ENCODE measurements at regions not wholly inside any gene's neighbourhood (a gene's known extent, or its start where the extent isn't known, plus 50 kb on each side); places are given as distances from the start of the nearest gene placed in this dataset.
"Not testable (repeated sequence)": the region's sequence is repeated elsewhere in the genome, so short reads cannot be mapped to it uniquely, and the experiment has no call there.

DNA sequence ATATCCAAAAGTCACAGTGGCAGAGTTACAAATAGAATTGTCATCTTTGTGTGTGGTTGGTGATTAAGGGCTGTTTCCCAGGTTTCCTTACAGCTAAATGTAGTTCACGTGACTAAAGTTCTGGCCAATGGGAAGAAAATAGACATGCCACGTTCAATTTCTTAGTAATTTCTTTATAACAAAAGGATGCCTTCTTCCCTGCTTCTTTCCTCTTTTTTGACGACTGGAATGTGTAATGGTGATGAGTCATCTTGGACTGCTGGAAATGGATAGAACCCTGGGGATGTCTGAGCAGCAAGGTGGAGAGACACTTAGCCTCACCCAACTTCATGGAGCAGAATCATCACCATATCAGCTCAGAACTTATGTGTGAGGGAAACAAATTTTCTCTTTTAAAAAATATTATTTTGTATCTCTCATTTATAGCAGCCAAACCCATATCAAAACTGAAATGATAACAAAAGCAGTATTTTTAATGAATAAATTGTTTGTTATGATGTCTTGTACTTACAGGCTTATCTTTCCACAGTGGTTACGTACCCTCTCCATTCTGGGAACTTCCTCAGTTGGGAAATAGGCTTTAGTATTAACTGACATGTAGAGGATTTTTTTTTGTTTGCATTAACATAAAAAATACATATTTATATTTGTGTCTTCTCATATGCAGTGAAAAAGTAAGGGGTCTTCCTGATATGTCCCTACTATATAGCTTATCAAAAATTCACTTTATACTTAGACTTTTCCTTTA lies 91.1 kb upstream of the CDH2 start:
- TF ChIP-seq, protein P1, sequence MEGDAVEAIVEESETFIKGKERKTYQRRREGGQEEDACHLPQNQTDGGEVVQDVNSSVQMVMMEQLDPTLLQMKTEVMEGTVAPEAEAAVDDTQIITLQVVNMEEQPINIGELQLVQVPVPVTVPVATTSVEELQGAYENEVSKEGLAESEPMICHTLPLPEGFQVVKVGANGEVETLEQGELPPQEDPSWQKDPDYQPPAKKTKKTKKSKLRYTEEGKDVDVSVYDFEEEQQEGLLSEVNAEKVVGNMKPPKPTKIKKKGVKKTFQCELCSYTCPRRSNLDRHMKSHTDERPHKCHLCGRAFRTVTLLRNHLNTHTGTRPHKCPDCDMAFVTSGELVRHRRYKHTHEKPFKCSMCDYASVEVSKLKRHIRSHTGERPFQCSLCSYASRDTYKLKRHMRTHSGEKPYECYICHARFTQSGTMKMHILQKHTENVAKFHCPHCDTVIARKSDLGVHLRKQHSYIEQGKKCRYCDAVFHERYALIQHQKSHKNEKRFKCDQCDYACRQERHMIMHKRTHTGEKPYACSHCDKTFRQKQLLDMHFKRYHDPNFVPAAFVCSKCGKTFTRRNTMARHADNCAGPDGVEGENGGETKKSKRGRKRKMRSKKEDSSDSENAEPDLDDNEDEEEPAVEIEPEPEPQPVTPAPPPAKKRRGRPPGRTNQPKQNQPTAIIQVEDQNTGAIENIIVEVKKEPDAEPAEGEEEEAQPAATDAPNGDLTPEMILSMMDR (IDR thresholded peaks at IDR 0.05; ENCODE audit: unreplicated experiment) = no peak
- no peak overlapping the region for H3K27ac Mint-ChIP-seq (ENCODE audit: low read depth, unreplicated experiment)
- intact Hi-C loops (cut with micrococcal nuclease) = no loop called here
- H3K36me3 Mint-ChIP-seq (ENCODE audit: insufficient read depth, unreplicated experiment) = no peaks in the 10 kb centered on the region
- DNase-seq (ENCODE audit: unreplicated experiment) = peak; percentile 43
- no peak overlapping the region for H3K4me3 Mint-ChIP-seq (ENCODE audit: unreplicated experiment)
- no peaks in the 10 kb centered on the region for H3K27me3 Mint-ChIP-seq (ENCODE audit: insufficient read depth, unreplicated experiment)
- CTCF ChIA-PET = no interaction called here
- peaks cover 13% of the 10 kb centered on the region for H3K9me3 Mint-ChIP-seq (ENCODE audit: unreplicated experiment)
- BruUV-seq (replicated peaks) = no TSS peak
- no peaks in the 10 kb centered on the region for H3K4me1 Mint-ChIP-seq (ENCODE audit: insufficient read depth, unreplicated experiment)
- POLR2A ChIA-PET = no interaction called here

DNA sequence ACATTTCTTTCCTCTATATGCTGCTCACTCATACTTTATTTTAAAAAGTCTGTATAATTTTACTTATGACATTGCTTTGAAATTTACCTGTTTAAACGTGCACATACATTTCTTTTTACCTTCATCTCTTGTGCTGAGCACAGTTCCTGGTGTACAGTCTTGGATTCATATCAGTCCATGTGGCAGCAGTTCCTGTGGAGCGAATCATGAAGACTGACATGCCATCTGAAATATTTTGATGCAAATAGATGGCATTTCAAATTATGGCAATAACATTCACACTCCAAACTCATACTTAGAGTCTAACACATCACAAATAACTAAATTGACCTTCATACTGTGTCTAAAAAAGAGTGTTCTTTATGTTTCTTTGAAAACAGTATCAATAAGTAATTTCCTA lies 90.3 kb upstream of the CDH2 start:
- H3K36me3 Mint-ChIP-seq (ENCODE audit: insufficient read depth, unreplicated experiment) = no peaks in the 10 kb centered on the region
- intact Hi-C loops (cut with micrococcal nuclease) = no loop called here
- H3K4me3 Mint-ChIP-seq (ENCODE audit: unreplicated experiment) = no peak overlapping the region
- no TSS peak for BruUV-seq (replicated peaks)
- ChIA-PET CTCF (no interaction called here), POLR2A (no interaction called here)
- DNase-seq (ENCODE audit: unreplicated experiment) = no peak
- H3K27ac Mint-ChIP-seq (ENCODE audit: low read depth, unreplicated experiment) = no peak overlapping the region
- H3K9me3 Mint-ChIP-seq (ENCODE audit: unreplicated experiment) = peaks cover 13% of the 10 kb centered on the region
- no peaks in the 10 kb centered on the region for H3K27me3 Mint-ChIP-seq (ENCODE audit: insufficient read depth, unreplicated experiment)
- no peaks in the 10 kb centered on the region for H3K4me1 Mint-ChIP-seq (ENCODE audit: insufficient read depth, unreplicated experiment)
- TF ChIP-seq, protein P1 (IDR thresholded peaks at IDR 0.05; ENCODE audit: unreplicated experiment) = no peak

DNA sequence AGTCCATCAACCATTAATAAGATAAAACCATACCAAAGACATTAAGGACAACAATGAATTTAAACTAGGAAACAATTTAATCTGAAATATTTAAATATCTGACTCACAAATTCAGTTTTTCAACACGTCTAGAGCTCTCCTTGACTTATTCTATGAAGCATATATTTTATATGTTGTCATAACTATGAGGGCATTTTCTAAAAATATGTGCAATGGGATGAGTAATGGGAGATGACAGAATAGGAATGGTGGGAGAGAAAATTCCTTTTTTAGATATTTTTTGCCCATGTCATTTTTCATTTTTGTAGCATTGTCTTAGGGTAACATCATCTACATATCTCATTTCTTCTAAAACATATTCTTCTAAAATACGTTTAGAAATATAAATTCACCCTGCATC lies 79.2 kb upstream of the CDH2 start:
- Mint-ChIP-seq H3K27me3 (ENCODE audit: insufficient read depth, unreplicated experiment) (no peaks in the 10 kb centered on the region), H3K27ac (ENCODE audit: low read depth, unreplicated experiment) (no peak overlapping the region), H3K4me1 (ENCODE audit: insufficient read depth, unreplicated experiment) (no peaks in the 10 kb centered on the region), H3K9me3 (ENCODE audit: unreplicated experiment) (no peaks in the 10 kb centered on the region), H3K36me3 (ENCODE audit: insufficient read depth, unreplicated experiment) (no peaks in the 10 kb centered on the region), H3K4me3 (ENCODE audit: unreplicated experiment) (no peak overlapping the region)
- ChIA-PET CTCF (interaction anchor here (0.6 to 0.7 kb wide), 2 partner anchors 143 to 1829 kb away, joined by 3 read pairs; no protein-coding TSS in a partner anchor), POLR2A (no interaction called here)
- no peak for DNase-seq (ENCODE audit: unreplicated experiment)
- TF ChIP-seq, protein P1 (IDR thresholded peaks at IDR 0.05; ENCODE audit: unreplicated experiment) = no peak
- intact Hi-C loops (cut with micrococcal nuclease) = no loop called here
- no TSS peak for BruUV-seq (replicated peaks)

DNA sequence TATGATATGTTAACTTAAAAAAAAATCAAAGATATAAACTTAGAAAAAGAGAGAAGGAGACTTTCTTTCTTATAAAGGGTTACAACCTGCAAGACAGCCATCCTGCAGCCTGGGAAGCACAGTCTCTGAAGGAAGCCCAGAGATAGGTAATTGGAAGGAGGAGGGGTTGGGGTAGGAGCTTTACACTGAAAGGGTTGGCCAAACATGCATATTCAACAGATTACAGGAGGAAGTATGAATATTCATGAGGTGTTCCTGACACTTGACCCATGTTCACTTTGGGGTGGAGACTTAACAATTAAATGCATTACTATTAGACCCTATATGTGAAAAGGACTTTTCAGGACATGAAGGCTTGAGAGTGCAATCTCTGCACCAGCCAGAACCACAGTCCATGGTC lies 71.7 kb upstream of the CDH2 start:
- H3K4me3 Mint-ChIP-seq (ENCODE audit: unreplicated experiment) = no peak overlapping the region
- BruUV-seq (replicated peaks) = no TSS peak
- H3K9me3 Mint-ChIP-seq (ENCODE audit: unreplicated experiment) = no peaks in the 10 kb centered on the region
- CTCF ChIA-PET = interaction anchor here (0.6 kb wide), 1 partner anchor 163 kb away, joined by 3 read pairs; no protein-coding TSS in a partner anchor
- H3K27me3 Mint-ChIP-seq (ENCODE audit: insufficient read depth, unreplicated experiment) = no peaks in the 10 kb centered on the region
- intact Hi-C loops (cut with micrococcal nuclease) = no loop called here
- TF ChIP-seq, protein P1 (IDR thresholded peaks at IDR 0.05; ENCODE audit: unreplicated experiment) = no peak
- H3K4me1 Mint-ChIP-seq (ENCODE audit: insufficient read depth, unreplicated experiment) = no peaks in the 10 kb centered on the region
- DNase-seq (ENCODE audit: unreplicated experiment) = no peak
- H3K36me3 Mint-ChIP-seq (ENCODE audit: insufficient read depth, unreplicated experiment) = no peaks in the 10 kb centered on the region
- POLR2A ChIA-PET = no interaction called here
- H3K27ac Mint-ChIP-seq (ENCODE audit: low read depth, unreplicated experiment) = no peak overlapping the region

DNA sequence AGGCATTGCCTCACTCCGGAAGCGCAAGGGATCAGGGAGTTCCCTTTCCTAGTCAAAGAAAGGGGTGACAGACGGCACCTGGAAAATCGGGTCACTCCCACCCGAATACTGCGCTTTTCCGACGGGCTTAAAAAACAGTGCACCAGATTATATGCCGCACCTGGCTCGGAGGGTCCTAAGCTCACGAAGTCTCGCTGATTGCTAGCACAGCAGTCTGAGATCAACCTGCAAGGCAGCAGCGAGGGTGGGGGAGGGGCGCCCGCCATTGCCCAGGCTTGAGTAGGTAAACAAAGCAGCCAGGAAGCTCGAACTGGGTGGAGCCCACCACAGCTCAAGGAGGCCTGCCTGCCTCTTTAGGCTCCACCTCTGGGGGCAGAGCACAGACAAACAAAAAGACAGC lies 63.7 kb upstream of the CDH2 start:
- H3K36me3 Mint-ChIP-seq (ENCODE audit: insufficient read depth, unreplicated experiment); BruUV-seq (replicated peaks); POLR2A ChIA-PET; H3K9me3 Mint-ChIP-seq (ENCODE audit: unreplicated experiment); intact Hi-C loops (cut with micrococcal nuclease); H3K27me3 Mint-ChIP-seq (ENCODE audit: insufficient read depth, unreplicated experiment); CTCF ChIA-PET; H3K4me3 Mint-ChIP-seq (ENCODE audit: unreplicated experiment); H3K27ac Mint-ChIP-seq (ENCODE audit: low read depth, unreplicated experiment); H3K4me1 Mint-ChIP-seq (ENCODE audit: insufficient read depth, unreplicated experiment); DNase-seq (ENCODE audit: unreplicated experiment): not testable (repeated sequence)

Measured in MCF 10A (cell line).